Ovary (tissue), 7 donors: ENCODE measurements at regions not wholly inside any gene's neighbourhood (a gene's known extent, or its start where the extent isn't known, plus 50 kb on each side); places are given as distances from the start of the nearest gene placed in this dataset.
A peak's percentile ranks its signal among the peaks of the same experiment; 100 is the strongest.

Experiments used
- DNase-seq, 5 donors: peaks; one replicate each; pipeline ENCODE4 v3.0.0-alpha.2; 2019 to 2020
- H3K27ac ChIP-seq, 2 donors: fragments of 200-600 bp; one replicate each; pipeline versions ENCODE4 v1.5.1 to v1.8.0; 2019 to 2022
- H3K27me3 ChIP-seq: fragments of 200-600 bp; one replicate; pipeline ENCODE4 v1.8.0; 2022
- H3K36me3 ChIP-seq: fragments of 200-600 bp; sonication (generic); one replicate; pipeline ENCODE4 v1.5.1; 2019
- H3K4me1 ChIP-seq: one replicate; pipeline ENCODE4 v1.8.1; 2013; ENCODE audit warnings: mild to moderate bottlenecking, moderate library complexity; ENCODE audit not compliant: insufficient read depth
- H3K4me3 ChIP-seq: fragments of 200-600 bp; sonication (generic); one replicate; pipeline ENCODE4 v1.5.1; 2017
- H3K9me3 ChIP-seq, 2 donors: fragments of 200-600 bp in 1 of 2; sonication (generic) in 1 of 2; one replicate each; pipeline versions ENCODE4 v1.5.1 to v1.8.1; 2013 to 2019; ENCODE audit warnings: mild to moderate bottlenecking in 1 of 2, moderate library complexity in 1 of 2
- EP300 ChIP-seq: sonication (generic); formaldehyde crosslinking; IDR thresholded peaks from one replicate; pipeline ENCODE4 v1.6.1; 2017; ENCODE audit warnings: antibody characterized with exemption
- POLR2A ChIP-seq: fragments of 450-650 bp; IDR thresholded peaks from one replicate; pipeline ENCODE4 v1.6.1; 2017; ENCODE audit warnings: antibody characterized with exemption, mild to moderate bottlenecking, moderate library complexity
- WGBS, 3 donors: extraction: QIAGEN DNeasy Blood & Tissue Kit in 1 of 3; methylation state at CpG; one replicate each; pipeline versions ENCODE4 v1.1.5 to v1.1.7; 2013 to 2017; 5-methylcytosine and 5-hydroxymethylcytosine counted together
- intact Hi-C, 4 donors: fragments of 100-400 bp; cut with DNase I; formaldehyde crosslinking; loops; one replicate each; pipeline versions ENCODE4 v1.11.0 to v1.15.1; 2022 to 2023
- TF ChIP-seq, protein P1 (sequence below), 3 donors: fragments of 450-650 bp in 2 of 3; fragments of 200-600 bp in 1 of 3; IDR thresholded peaks; one replicate each; pipeline versions ENCODE4 v1.5.1 to v1.8.0; 2016 to 2022; ENCODE audit warnings: antibody characterized with exemption in 3 of 3, mild to moderate bottlenecking in 1 of 3
- donor health status: DM: no; HTN: no; CAD: no; lungs with moderate emphysema.
- donor health status: DM: no; HTN: no; CAD: no.
- donor health status: Bipolar disorder and iron deficiency.
- donor health status: DM: no; HTN: no; CAD: no.
- donor health status: DM: yes; HTN: yes; CAD: no.

DNA sequence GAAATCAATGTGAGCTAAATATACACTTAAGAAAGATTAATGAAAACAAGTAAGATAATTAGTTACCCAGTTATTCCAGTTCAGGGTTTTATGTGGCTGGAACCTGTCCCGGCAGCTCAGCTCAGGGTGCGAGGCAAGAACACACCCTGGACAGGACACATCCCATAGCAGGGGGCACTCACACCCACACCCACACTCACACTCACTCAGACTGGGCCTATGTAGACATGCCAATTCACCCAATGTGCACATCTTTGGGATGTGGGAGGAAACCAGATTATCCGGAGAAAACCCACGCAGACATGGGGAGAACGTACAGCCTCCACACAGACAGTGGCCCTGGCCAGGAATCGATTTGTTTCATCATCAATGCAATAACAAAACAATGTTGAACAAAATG is 66.0 kb upstream of the TMCC3 start:
- no peak overlapping the region for H3K4me3 ChIP-seq
- no peak for DNase-seq
- H3K9me3 ChIP-seq = no peaks in the 10 kb centered on the region
- 7 to 33% (median 14%) methylated on average over 6 of the region's 6 CpGs for WGBS, 3 donors
- peak overlapping the region in 1 of 2 donors; percentile 7 for H3K27ac ChIP-seq
- H3K27me3 ChIP-seq = no peaks in the 10 kb centered on the region
- H3K4me1 ChIP-seq = peaks cover 10% of the 10 kb centered on the region
- TF ChIP-seq, protein P1, sequence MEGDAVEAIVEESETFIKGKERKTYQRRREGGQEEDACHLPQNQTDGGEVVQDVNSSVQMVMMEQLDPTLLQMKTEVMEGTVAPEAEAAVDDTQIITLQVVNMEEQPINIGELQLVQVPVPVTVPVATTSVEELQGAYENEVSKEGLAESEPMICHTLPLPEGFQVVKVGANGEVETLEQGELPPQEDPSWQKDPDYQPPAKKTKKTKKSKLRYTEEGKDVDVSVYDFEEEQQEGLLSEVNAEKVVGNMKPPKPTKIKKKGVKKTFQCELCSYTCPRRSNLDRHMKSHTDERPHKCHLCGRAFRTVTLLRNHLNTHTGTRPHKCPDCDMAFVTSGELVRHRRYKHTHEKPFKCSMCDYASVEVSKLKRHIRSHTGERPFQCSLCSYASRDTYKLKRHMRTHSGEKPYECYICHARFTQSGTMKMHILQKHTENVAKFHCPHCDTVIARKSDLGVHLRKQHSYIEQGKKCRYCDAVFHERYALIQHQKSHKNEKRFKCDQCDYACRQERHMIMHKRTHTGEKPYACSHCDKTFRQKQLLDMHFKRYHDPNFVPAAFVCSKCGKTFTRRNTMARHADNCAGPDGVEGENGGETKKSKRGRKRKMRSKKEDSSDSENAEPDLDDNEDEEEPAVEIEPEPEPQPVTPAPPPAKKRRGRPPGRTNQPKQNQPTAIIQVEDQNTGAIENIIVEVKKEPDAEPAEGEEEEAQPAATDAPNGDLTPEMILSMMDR (IDR thresholded peaks at IDR 0.05) = no peak
- no peak for TF ChIP-seq POLR2A
- TF ChIP-seq EP300 = no peak
- H3K36me3 ChIP-seq = no peaks in the 10 kb centered on the region
- intact Hi-C loops = no loop called here

DNA sequence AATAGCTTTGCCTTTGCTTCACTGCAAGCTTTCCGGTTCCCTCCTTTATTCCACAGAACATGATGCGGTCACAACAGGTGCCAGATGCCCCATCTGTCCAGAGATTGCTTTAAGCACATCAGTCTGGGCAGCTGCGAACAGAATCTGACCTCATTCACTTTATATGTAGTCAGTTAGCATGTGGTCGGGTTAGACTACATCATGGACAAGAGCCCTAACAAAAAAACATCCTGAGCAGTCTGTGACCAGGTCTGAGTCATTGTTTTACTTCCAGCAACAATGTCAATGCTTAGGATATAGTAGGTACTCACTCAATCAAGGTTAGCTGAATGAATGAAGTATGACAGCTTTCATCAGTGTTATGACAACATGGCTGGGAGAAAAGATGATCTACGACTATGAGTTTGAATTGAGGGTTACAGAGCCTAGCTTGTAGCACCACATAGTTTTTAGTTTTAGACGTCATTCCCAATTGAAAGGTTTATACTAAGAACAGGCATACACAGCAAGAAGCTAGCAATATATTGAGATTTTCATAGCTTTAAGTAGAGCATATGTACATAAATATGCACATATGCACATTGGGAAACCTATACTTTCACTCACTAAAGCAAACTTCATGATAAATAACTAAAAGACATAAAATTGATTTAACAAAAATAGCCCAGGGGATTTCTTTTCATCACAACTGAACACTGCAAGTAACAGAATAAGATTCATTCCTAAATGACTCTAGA is 64.2 kb upstream of the TMCC3 start:
- Histone ChIP-seq H3K4me1 (peaks cover 10% of the 10 kb centered on the region), H3K27ac (peak overlapping the region in 1 of 2 donors; percentile 15), H3K4me3 (no peak overlapping the region), H3K27me3 (no peaks in the 10 kb centered on the region), H3K36me3 (no peaks in the 10 kb centered on the region), H3K9me3 (no peaks in the 10 kb centered on the region)
- TF ChIP-seq, protein P1 (IDR thresholded peaks at IDR 0.05) = no peak
- no peak for TF ChIP-seq POLR2A
- no peak for TF ChIP-seq EP300
- intact Hi-C loops = no loop called here
- no peak for DNase-seq
- 33 to 61% (median 34%) methylated on average over 6 of the region's 6 CpGs for WGBS, 3 donors

DNA sequence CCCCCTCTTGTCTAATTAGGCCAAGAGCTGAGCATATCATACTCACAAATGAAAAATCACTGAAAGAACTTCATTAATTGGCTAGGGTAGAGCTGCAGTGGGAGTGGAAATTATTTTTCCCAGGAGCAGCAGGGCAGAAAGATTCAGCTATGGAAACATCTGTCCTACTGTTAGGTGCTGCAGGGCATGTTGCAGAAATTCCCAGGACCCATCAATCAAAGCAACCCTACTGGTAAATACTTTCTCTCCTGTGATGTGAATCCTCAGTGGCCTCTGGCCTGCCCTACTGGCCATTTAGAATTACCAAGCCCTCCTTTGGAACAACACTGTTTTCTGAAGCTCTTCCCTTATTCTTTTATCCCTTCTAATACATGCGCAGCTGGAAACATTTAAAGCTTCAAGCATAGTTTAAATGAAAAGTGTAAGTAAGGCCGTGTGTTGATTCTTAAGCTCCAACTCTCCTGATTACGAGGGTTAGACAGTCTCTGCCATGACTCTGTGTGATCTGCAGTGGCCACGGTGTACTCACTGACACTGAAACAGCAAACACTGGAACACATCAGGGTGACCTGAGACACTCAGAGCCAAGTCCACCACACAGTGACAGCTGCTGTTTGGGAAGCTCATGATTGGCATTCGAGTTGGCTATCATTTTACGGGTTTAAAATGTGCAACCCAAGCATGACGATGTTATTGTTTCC is 62.6 kb upstream of the TMCC3 start:
- H3K4me3 ChIP-seq = no peak overlapping the region
- H3K4me1 ChIP-seq = peaks cover 16% of the 10 kb centered on the region
- intact Hi-C loops = no loop called here
- no peak for DNase-seq
- no peaks in the 10 kb centered on the region for H3K9me3 ChIP-seq
- peak overlapping the region in 1 of 2 donors; percentile 15 for H3K27ac ChIP-seq
- TF ChIP-seq, protein P1 (IDR thresholded peaks at IDR 0.05) = no peak
- TF ChIP-seq POLR2A = no peak
- no peak for TF ChIP-seq EP300
- 48 to 65% (median 49%) methylated on average over 7 of the region's 7 CpGs for WGBS, 3 donors
- H3K27me3 ChIP-seq = no peaks in the 10 kb centered on the region
- no peaks in the 10 kb centered on the region for H3K36me3 ChIP-seq

DNA sequence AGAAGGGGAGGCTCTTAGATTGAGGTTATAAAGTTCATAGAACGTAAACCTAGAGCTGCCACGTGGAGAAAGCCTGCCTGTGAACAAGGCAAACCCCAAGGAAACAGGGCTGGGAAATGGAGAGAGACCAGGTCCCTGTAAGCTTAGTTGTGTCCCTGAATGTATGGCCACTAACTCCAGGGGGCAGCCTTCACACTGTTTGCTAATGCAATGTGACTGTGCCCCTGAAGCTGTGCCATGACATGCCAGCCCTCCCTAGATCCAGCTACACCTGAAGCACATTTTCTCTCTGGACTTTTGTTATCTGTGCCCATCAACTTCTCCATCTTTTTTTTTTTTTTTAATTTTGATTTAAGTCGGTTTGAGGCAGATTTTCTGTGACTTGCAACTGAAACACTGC is 60.6 kb upstream of the TMCC3 start:
- WGBS, 3 donors = 77 to 87% (median 79%) methylated on average over 3 of the region's 3 CpGs
- Histone ChIP-seq H3K9me3 (no peaks in the 10 kb centered on the region), H3K36me3 (no peaks in the 10 kb centered on the region), H3K4me3 (no peak overlapping the region), H3K4me1 (peaks cover 15% of the 10 kb centered on the region), H3K27ac (no peak overlapping the region), H3K27me3 (no peaks in the 10 kb centered on the region)
- no peak for DNase-seq
- TF ChIP-seq, protein P1 (IDR thresholded peaks at IDR 0.05) = no peak
- TF ChIP-seq POLR2A (no peak), EP300 (no peak)
- intact Hi-C loops = no loop called here
